Heart left ventricle (tissue), 16 donors: ENCODE measurements at regions not wholly inside any gene's neighbourhood (a gene's known extent, or its start where the extent isn't known, plus 50 kb on each side); places are given as distances from the start of the nearest gene placed in this dataset.

ENCODE experiments used
- ATAC-seq, 4 donors: fragments of 200-7000 bp; cut with Tn5 transposase; one replicate each; pipeline ENCODE4 v1.9.1; 2020 to 2022; ENCODE audit warnings: moderate library complexity in 4 of 4, mild to moderate bottlenecking in 3 of 4, moderate number of reproducible peaks in 1 of 4
- DNase-seq, 5 donors: peaks; one replicate each; pipeline ENCODE4 v3.0.0-alpha.2; 2020
- H3K27ac ChIP-seq, 12 donors: fragments of 200-600 bp; sonication (generic) in 4 of 12; one replicate each; pipeline versions ENCODE4 v1.5.0 to v1.8.0; 2016 to 2022; ENCODE audit warnings: mild to moderate bottlenecking in 2 of 12
- H3K27me3 ChIP-seq, 9 donors: fragments of 200-600 bp; sonication (generic) in 2 of 9; one replicate each; pipeline versions ENCODE4 v1.5.1 to v1.8.0; 2016 to 2022; ENCODE audit warnings: mild to moderate bottlenecking in 3 of 9
- H3K36me3 ChIP-seq, 9 donors: fragments of 200-600 bp; sonication (generic) in 2 of 9; one replicate each; pipeline versions ENCODE4 v1.5.0 to v1.8.0; 2018 to 2022; ENCODE audit warnings: mild to moderate bottlenecking in 2 of 9
- H3K4me1 ChIP-seq, 12 donors: fragments of 200-600 bp; sonication (generic) in 4 of 12; one replicate each; pipeline versions ENCODE4 v1.5.0 to v1.8.0; 2016 to 2022; ENCODE audit warnings: mild to moderate bottlenecking in 3 of 12
- H3K4me3 ChIP-seq, 12 donors: fragments of 200-600 bp; sonication (generic) in 4 of 12; one replicate each; pipeline versions ENCODE4 v1.5.0 to v1.8.0; 2017 to 2022; ENCODE audit warnings: mild to moderate bottlenecking in 9 of 12, moderate library complexity in 4 of 12
- H3K9me3 ChIP-seq, 12 donors: fragments of 200-600 bp; sonication (generic) in 4 of 12; one replicate each; pipeline versions ENCODE4 v1.5.0 to v1.8.0; 2016 to 2022; ENCODE audit warnings: mild to moderate bottlenecking in 1 of 12
- POLR2A ChIP-seq, 2 donors: fragments of 450-650 bp; IDR thresholded peaks; one replicate each; pipeline ENCODE4 v1.6.1; 2017; ENCODE audit warnings: antibody characterized with exemption in 2 of 2, mild to moderate bottlenecking in 2 of 2, moderate library complexity in 2 of 2
- WGBS, 4 donors: extraction: QIAGEN DNeasy Blood & Tissue Kit in 2 of 4; methylation state at CpG; one replicate each; pipeline versions ENCODE4 v1.1.5 to v1.1.7; 2013 to 2018; 5-methylcytosine and 5-hydroxymethylcytosine counted together
- intact Hi-C, 10 donors: fragments of 100-400 bp; cut with DNase I; formaldehyde crosslinking; loops; one replicate each; pipeline versions ENCODE4 v1.11.1 to v1.14.2; 2022
- TF ChIP-seq, protein P1 (sequence below), 12 donors: fragments of 200-600 bp; sonication (generic) in 4 of 12; IDR thresholded peaks; one replicate each; pipeline versions ENCODE4 v1.5.0 to v1.8.0; 2018 to 2022; ENCODE audit warnings: antibody characterized with exemption in 12 of 12, mild to moderate bottlenecking in 5 of 12
- donor health status: ischemic (EF 13 %, LVEDD 7.1; RV severe dilation, severe dysfunction).
- donor health status: healthy with polysubstance abuse.
- donor health status: DM: no; HTN: yes; CAD: no.
- donor health status: DM: no; HTN: no; CAD: no.
- donor health status: ischemic (EF 25% LVEDD 6.9; RV normal size, moderate dysfunction).
- donor health status: ischemic (EF 25% LVEDD 5.7; RV mildly dilated, moderate dysfunction).
- donor health status: healthy.
- donor health status: DM: yes; HTN: yes; CAD: no.
- donor health status: ischemic (EF 35%, LVEDD 5.7; RV mildly dilated, moderate dysfunction).
- donor health status: nonischemic (EF 11% LVEDD 7.7; RV severe dilation, severe dysfunction).
- donor health status: DM: yes; HTN: yes; CAD: no.
- donor health status: PGD.
- donor health status: ischemic (EF 29% LVEDD 5.4; RV normal size, mild dysfunction).
- donor health status: nonischemic (EF 23%, LVEDD 6.1; RV moderate dilation, normal function).

GRCh38 chr4:82049294-82049693, 324.5 kb downstream of the HNRNPD start:
- ATAC-seq (no peak), DNase-seq (no peak)
- TF ChIP-seq, protein P1, sequence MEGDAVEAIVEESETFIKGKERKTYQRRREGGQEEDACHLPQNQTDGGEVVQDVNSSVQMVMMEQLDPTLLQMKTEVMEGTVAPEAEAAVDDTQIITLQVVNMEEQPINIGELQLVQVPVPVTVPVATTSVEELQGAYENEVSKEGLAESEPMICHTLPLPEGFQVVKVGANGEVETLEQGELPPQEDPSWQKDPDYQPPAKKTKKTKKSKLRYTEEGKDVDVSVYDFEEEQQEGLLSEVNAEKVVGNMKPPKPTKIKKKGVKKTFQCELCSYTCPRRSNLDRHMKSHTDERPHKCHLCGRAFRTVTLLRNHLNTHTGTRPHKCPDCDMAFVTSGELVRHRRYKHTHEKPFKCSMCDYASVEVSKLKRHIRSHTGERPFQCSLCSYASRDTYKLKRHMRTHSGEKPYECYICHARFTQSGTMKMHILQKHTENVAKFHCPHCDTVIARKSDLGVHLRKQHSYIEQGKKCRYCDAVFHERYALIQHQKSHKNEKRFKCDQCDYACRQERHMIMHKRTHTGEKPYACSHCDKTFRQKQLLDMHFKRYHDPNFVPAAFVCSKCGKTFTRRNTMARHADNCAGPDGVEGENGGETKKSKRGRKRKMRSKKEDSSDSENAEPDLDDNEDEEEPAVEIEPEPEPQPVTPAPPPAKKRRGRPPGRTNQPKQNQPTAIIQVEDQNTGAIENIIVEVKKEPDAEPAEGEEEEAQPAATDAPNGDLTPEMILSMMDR (IDR thresholded peaks at IDR 0.05), result no peak
- TF ChIP-seq POLR2A (IDR thresholded peaks at IDR 0.05), result no peak
- H3K27me3 ChIP-seq, result peaks cover 0 to 45% (median 13%) of the 10 kb centered on the region in 9 donors
- H3K27ac ChIP-seq, result no peak overlapping the region
- no peak overlapping the region for H3K4me3 ChIP-seq
- H3K36me3 ChIP-seq, result no peaks in the 10 kb centered on the region
- 79 to 85% (median 84%) methylated on average over 1 of the region's 1 CpG for WGBS, 4 donors
- peaks cover 0 to 8% (median 0%) of the 10 kb centered on the region in 12 donors for H3K4me1 ChIP-seq
- intact Hi-C loops, result no loop called here
- no peaks in the 10 kb centered on the region for H3K9me3 ChIP-seq

DNA sequence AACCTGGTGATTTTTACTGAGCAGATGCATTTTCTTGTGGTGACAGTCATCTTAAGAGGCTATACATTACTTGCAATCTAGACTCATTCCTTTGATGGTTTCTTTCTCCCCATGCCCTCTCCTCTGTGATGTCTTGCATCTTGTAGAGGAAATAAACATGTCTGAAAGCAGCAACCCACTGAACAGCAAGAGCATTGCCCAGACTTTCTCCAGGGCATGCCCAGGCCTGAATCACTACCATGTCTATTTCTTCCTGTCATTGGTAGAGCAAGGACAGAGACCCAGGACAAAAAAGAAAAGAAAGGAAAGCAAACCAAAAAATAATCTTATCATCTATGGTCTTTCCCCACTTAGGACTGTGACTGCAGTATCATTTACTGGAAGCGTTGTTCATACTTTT, 326.1 kb downstream of the HNRNPD start:
- Histone ChIP-seq H3K27me3 (peaks cover 0 to 56% (median 21%) of the 10 kb centered on the region in 9 donors), H3K4me1 (peaks cover 0 to 15% (median 1%) of the 10 kb centered on the region in 12 donors), H3K36me3 (no peaks in the 10 kb centered on the region), H3K4me3 (no peak overlapping the region), H3K27ac (no peak overlapping the region), H3K9me3 (no peaks in the 10 kb centered on the region)
- TF ChIP-seq, protein P1 (IDR thresholded peaks at IDR 0.05), result no peak
- no peak for TF ChIP-seq POLR2A (IDR thresholded peaks at IDR 0.05)
- WGBS, 4 donors, result 81 to 95% (median 88%) methylated on average over 1 of the region's 1 CpG
- ATAC-seq (no peak), DNase-seq (no peak)
- intact Hi-C loops, result no loop called here

DNA sequence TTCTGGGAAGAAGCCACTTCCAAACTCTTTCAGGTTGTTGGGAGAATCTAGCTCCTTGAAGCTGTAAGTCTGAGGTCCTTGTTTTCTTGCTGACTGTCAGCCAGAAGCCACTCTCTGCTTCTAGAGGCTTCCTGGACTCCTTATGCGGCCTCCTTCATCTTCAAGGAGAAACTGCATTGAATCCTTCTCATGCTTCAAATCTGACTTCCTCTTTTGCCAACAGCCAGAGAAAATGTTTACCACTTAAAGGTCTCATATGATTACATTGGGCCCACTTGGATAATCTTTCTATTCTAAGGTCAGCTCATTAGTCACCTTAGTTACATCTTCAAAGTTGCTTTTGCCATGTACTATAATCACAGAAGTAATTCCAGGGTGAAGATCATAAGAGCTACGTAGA, 327.0 kb downstream of the HNRNPD start:
- WGBS, 4 donors, result 91 to 95% (median 93%) methylated on average over 2 of the region's 2 CpGs
- H3K27me3 ChIP-seq, result peaks cover 0 to 56% (median 21%) of the 10 kb centered on the region in 9 donors
- no peaks in the 10 kb centered on the region for H3K9me3 ChIP-seq
- TF ChIP-seq, protein P1 (IDR thresholded peaks at IDR 0.05), result no peak
- TF ChIP-seq POLR2A (IDR thresholded peaks at IDR 0.05), result no peak
- intact Hi-C loops, result no loop called here
- DNase-seq, result no peak
- no peak overlapping the region for H3K27ac ChIP-seq
- no peaks in the 10 kb centered on the region for H3K36me3 ChIP-seq
- no peak for ATAC-seq
- H3K4me1 ChIP-seq, result peaks cover 0 to 15% (median 1%) of the 10 kb centered on the region in 12 donors
- no peak overlapping the region for H3K4me3 ChIP-seq

DNA sequence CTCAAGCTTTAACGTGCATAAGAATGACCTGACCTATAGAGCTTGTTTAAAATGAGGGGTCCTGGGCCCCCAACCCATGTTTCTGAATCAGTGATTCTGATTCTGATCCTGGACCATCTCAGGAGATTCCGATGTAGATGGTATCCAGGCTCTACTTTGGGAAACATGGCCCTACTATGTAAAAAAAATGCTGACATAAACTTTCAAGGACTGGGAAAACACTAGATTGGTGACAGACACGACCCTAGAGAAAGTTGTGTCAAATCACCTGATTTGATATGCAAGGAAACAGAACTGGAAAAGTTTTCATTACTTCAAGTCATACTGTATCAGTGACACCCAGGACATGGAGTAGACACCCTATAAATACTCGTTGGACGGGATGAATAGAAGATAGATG, 328.5 kb downstream of the HNRNPD start:
- TF ChIP-seq POLR2A (IDR thresholded peaks at IDR 0.05), result no peak
- TF ChIP-seq, protein P1 (IDR thresholded peaks at IDR 0.05), result no peak
- WGBS, 4 donors, result 67 to 73% (median 70%) methylated on average over 5 of the region's 5 CpGs
- H3K9me3 ChIP-seq, result no peaks in the 10 kb centered on the region
- DNase-seq (no peak), ATAC-seq (no peak)
- no peaks in the 10 kb centered on the region for H3K36me3 ChIP-seq
- H3K4me1 ChIP-seq, result peaks cover 0 to 15% (median 1%) of the 10 kb centered on the region in 12 donors
- H3K27ac ChIP-seq, result no peak overlapping the region
- intact Hi-C loops, result no loop called here
- H3K4me3 ChIP-seq, result no peak overlapping the region
- peaks cover 0 to 56% (median 21%) of the 10 kb centered on the region in 9 donors for H3K27me3 ChIP-seq
